HepG2 (cell line): ENCODE measurements at regions not wholly inside any gene's neighbourhood (a gene's known extent, or its start where the extent isn't known, plus 50 kb on each side); places are given as distances from the start of the nearest gene placed in this dataset.

Experiments used
- ATAC-seq: fragments of 200-7000 bp; cut with Tn5 transposase; 3 replicates; pipeline ENCODE4 v1.9.1; 2020; ENCODE audit warnings: mild to moderate bottlenecking, moderate library complexity
- BruUV-seq: library from RNA; stranded (reverse); fragments of 400-500 nt; replicated peaks from 2 replicates; lab custom pipeline; 2021; lab: Mats Ljungman, UMichigan
- CTCF ChIA-PET: fragments of 300-600 bp; formaldehyde crosslinking; extraction: SDS; loops from one replicate; lab custom pipeline; 2021; ENCODE audit warnings: low total read pairs, inconsistent platforms, low intra/inter-chr PET ratio; lab: Yijun Ruan, JAX
- POLR2A ChIA-PET: fragments of 350-600 bp; sonication (Branson Sonifier 250); formaldehyde crosslinking; loops from one replicate; lab custom pipeline; 2020; ENCODE audit warnings: antibody characterized with exemption, inconsistent platforms; lab: Yijun Ruan, JAX
- DNase-seq: peaks from one replicate; pipeline ENCODE4 v3.0.0-alpha.2; 2015; ENCODE audit warnings: low spot score
- FAIRE-seq: peaks from 3 replicates; lab custom pipeline; 2011; peaks lifted over from hg19 to GRCh38; lab: Jason Lieb, UNC
- H2AFZ ChIP-seq: one replicate; pipeline ENCODE4 v1.6.1; 2011; ENCODE audit warnings: low read length, inconsistent platforms
- H3K27ac ChIP-seq: fragments of 300-600 bp; 3 replicates; pipeline ENCODE4 v1.8.0; 2011; ENCODE audit warnings: mixed run types, mild to moderate bottlenecking, mixed read lengths, low read length, inconsistent platforms; ENCODE audit not compliant: insufficient read depth; ENCODE audit errors: extremely low read length
- H3K27me3 ChIP-seq, 2 experiments: fragments of 200-600 bp in 1 of 2; 2 replicates in 1 of 2; 3 replicates in 1 of 2; pipeline versions ENCODE4 v1.6.0 to v1.8.0; 2011; ENCODE audit warnings: low read length in 2 of 2, mild to moderate bottlenecking in 2 of 2, moderate library complexity in 2 of 2, inconsistent platforms in 1 of 2; ENCODE audit not compliant: insufficient read depth in 2 of 2, control insufficient read depth in 1 of 2
- H3K36me3 ChIP-seq, 2 experiments: fragments of 200-600 bp in 1 of 2; replicated peaks in 1 of 2; 2 replicates in 1 of 2; 3 replicates in 1 of 2; pipeline versions ENCODE4 v1.5.1 to v1.8.0; 2011; ENCODE audit warnings: low read length in 2 of 2, inconsistent platforms in 1 of 2; ENCODE audit not compliant: insufficient read depth in 2 of 2, control insufficient read depth in 1 of 2
- H3K4me1 ChIP-seq: 2 replicates; pipeline ENCODE4 v1.5.1; 2012; ENCODE audit warnings: low read length, inconsistent platforms; ENCODE audit not compliant: insufficient read depth
- H3K4me2 ChIP-seq: 2 replicates; pipeline ENCODE4 v1.6.0; 2011; ENCODE audit warnings: low read depth, low read length, inconsistent platforms
- H3K4me3 ChIP-seq, 3 experiments: fragments of 200-600 bp in 1 of 3; sonication (generic), shearing (Covaris generic) in 1 of 3; replicated peaks in 1 of 3; 2 replicates each; pipeline ENCODE4 v1.5.1; 2011 to 2016; ENCODE audit warnings: low read length in 3 of 3, inconsistent platforms in 2 of 3, low read depth in 2 of 3, mild to moderate bottlenecking in 2 of 3, control low read depth in 1 of 3, mixed read lengths in 1 of 3; ENCODE audit not compliant: insufficient read depth in 1 of 3
- H3K79me2 ChIP-seq: one replicate; pipeline ENCODE4 v1.6.1; 2011; ENCODE audit warnings: low read length, inconsistent platforms; ENCODE audit not compliant: insufficient read depth
- H3K9ac ChIP-seq: 2 replicates; pipeline ENCODE4 v1.6.0; 2011; ENCODE audit warnings: mild to moderate bottlenecking, low read depth, low read length, inconsistent platforms; ENCODE audit not compliant: insufficient read depth
- H3K9me3 ChIP-seq: 2 replicates; pipeline ENCODE4 v1.5.1; 2012; ENCODE audit warnings: mild to moderate bottlenecking, low read length
- H4K20me1 ChIP-seq: 2 replicates; pipeline ENCODE4 v1.6.0; 2011; ENCODE audit warnings: inconsistent platforms, mild to moderate bottlenecking, low read length, moderate library complexity; ENCODE audit not compliant: insufficient read depth
- CENPT ChIP-seq: sonication (generic); formaldehyde crosslinking; IDR thresholded peaks from 2 replicates; pipeline ENCODE4 v1.8.0; 2022; ENCODE audit warnings: low read depth, mild to moderate bottlenecking, moderate library complexity, missing genetic modification reagents
- CENPX ChIP-seq: sonication (generic); formaldehyde crosslinking; IDR thresholded peaks from 2 replicates; pipeline ENCODE4 v1.9.0; 2021; ENCODE audit warnings: mild to moderate bottlenecking, missing genetic modification reagents, moderate library complexity
- EHMT2 ChIP-seq: fragments of 200-600 bp; sonication (generic); IDR thresholded peaks from 2 replicates; pipeline ENCODE4 v1.7.0; 2017; ENCODE audit warnings: antibody characterized with exemption, low read depth, low read length, borderline replicate concordance
- MTF2 ChIP-seq: sonication (generic); formaldehyde crosslinking; IDR thresholded peaks from 2 replicates; pipeline ENCODE4 v1.5.0; 2020; ENCODE audit warnings: missing genetic modification reagents, borderline replicate concordance
- STAT6 ChIP-seq: sonication (generic); formaldehyde crosslinking; IDR thresholded peaks from 2 replicates; pipeline ENCODE4 v1.4.0; 2020; ENCODE audit warnings: missing genetic modification reagents, mild to moderate bottlenecking, borderline replicate concordance
- THAP11 ChIP-seq: IDR thresholded peaks from 2 replicates; pipeline ENCODE4 v1.6.1; 2016; ENCODE audit warnings: missing biosample characterization, missing genetic modification reagents
- ZBTB10 ChIP-seq: sonication (generic); formaldehyde crosslinking; IDR thresholded peaks from 2 replicates; pipeline ENCODE4 v1.4.0; 2020; ENCODE audit warnings: missing genetic modification reagents, borderline replicate concordance
- ZNF264 ChIP-seq: sonication (generic); formaldehyde crosslinking; IDR thresholded peaks from 2 replicates; pipeline ENCODE4 v1.4.0; 2020; ENCODE audit warnings: missing genetic modification reagents
- ZNF33B ChIP-seq: sonication (generic); formaldehyde crosslinking; IDR thresholded peaks from 2 replicates; pipeline ENCODE4 v1.5.1; 2020; ENCODE audit warnings: mild to moderate bottlenecking, missing genetic modification reagents
- ZNF574 ChIP-seq: sonication (generic); formaldehyde crosslinking; IDR thresholded peaks from 2 replicates; pipeline ENCODE4 v1.4.0; 2020; ENCODE audit warnings: missing genetic modification reagents
- ZNF749 ChIP-seq: sonication (generic); formaldehyde crosslinking; IDR thresholded peaks from 2 replicates; pipeline ENCODE4 v1.8.0; 2022; ENCODE audit warnings: mild to moderate bottlenecking, missing genetic modification reagents, moderate library complexity, borderline replicate concordance
- WGBS: methylation state at CpG from one replicate; pipeline ENCODE4 v1.1.6; 2017; ENCODE audit warnings: low lambda C conversion rate; 5-methylcytosine and 5-hydroxymethylcytosine counted together
- in situ Hi-C: cut with HindIII; loops from 2 replicates; pipeline ENCODE4 v1.10.0; 2017; ENCODE audit warnings: low pct_unique_long_range_greater_than_20kb; ENCODE audit not compliant: extremely low pct_ligation_motif_present
- intact Hi-C: fragments of 100-400 bp; cut with micrococcal nuclease; formaldehyde crosslinking; loops from one replicate; pipeline ENCODE4 v1.10.0; 2022; ENCODE audit not compliant: unreplicated experiment

GRCh38 chr6:19033683-19034082 is 646.5 kb downstream of the RNF144B start:
- Histone ChIP-seq H3K79me2 (no peaks in the 10 kb centered on the region), H3K4me1 (no peaks in the 10 kb centered on the region), H3K4me3 (no peak overlapping the region), H2AFZ (no peak overlapping the region), H4K20me1 (no peaks in the 10 kb centered on the region), H3K27me3 (no peaks in the 10 kb centered on the region), H3K27ac (no peak overlapping the region), H3K4me2 (no peak overlapping the region), H3K9me3 (peaks cover 60% of the 10 kb centered on the region), H3K36me3 (no peaks in the 10 kb centered on the region), H3K9ac (no peak overlapping the region)
- ChIA-PET POLR2A (no interaction called here), CTCF (no interaction called here)
- FAIRE-seq (no peak), DNase-seq (no peak), ATAC-seq (no peak)
- no TSS peak for BruUV-seq
- in situ Hi-C loops = no loop called here
- TF ChIP-seq CENPT (CRISPR knock-in tag) = no peak
- TF ChIP-seq MTF2 (CRISPR knock-in tag) = no peak
- TF ChIP-seq CENPX (CRISPR knock-in tag) = no peak
- WGBS = 0% methylated on average over 1 of the region's 1 CpG
- intact Hi-C loops = no loop called here

GRCh38 chr6:19034986-19035385 is 647.8 kb downstream of the RNF144B start:
- TF ChIP-seq ZNF574 (CRISPR knock-in tag) (no peak), THAP11 (CRISPR knock-in tag) (no peak), ZNF264 (CRISPR knock-in tag) (no peak), ZNF749 (CRISPR knock-in tag) (no peak), EHMT2 (no peak), STAT6 (CRISPR knock-in tag) (no peak), ZNF33B (CRISPR knock-in tag) (no peak), ZBTB10 (CRISPR knock-in tag) (no peak)
- Histone ChIP-seq H3K4me3 (no peak overlapping the region), H4K20me1 (no peaks in the 10 kb centered on the region), H3K9me3 (peaks cover 72% of the 10 kb centered on the region), H3K4me2 (no peak overlapping the region), H3K36me3 (no peaks in the 10 kb centered on the region), H3K27me3 (no peaks in the 10 kb centered on the region), H3K79me2 (no peaks in the 10 kb centered on the region), H3K9ac (no peak overlapping the region), H3K4me1 (no peaks in the 10 kb centered on the region), H2AFZ (no peak overlapping the region), H3K27ac (no peak overlapping the region)
- FAIRE-seq (no peak), DNase-seq (no peak), ATAC-seq (no peak)
- ChIA-PET POLR2A (no interaction called here), CTCF (no interaction called here)
- WGBS = 3% methylated on average over 2 of the region's 2 CpGs
- BruUV-seq = no TSS peak
- in situ Hi-C loops = no loop called here
- intact Hi-C loops = no loop called here
